HEK293 (cell line): ENCODE measurements at regions not wholly inside any gene's neighbourhood (a gene's known extent, or its start where the extent isn't known, plus 50 kb on each side); places are given as distances from the start of the nearest gene placed in this dataset.

ENCODE experiments used
- CTCF ChIP-seq: fragments of 450-650 bp; formaldehyde crosslinking; IDR thresholded peaks from 2 replicates; pipeline ENCODE4 v1.5.1; 2016; ENCODE audit warnings: missing biosample characterization, missing genetic modification characterization
- ZNF211 ChIP-seq: fragments of 450-650 bp; formaldehyde crosslinking; IDR thresholded peaks from 2 replicates; pipeline ENCODE4 v1.5.1; 2016; ENCODE audit warnings: low read depth, missing biosample characterization, missing genetic modification characterization
- ZNF571 ChIP-seq: fragments of 450-650 bp; formaldehyde crosslinking; IDR thresholded peaks from 2 replicates; pipeline ENCODE4 v1.5.0; 2017; ENCODE audit warnings: missing biosample characterization, missing genetic modification characterization

GRCh38 chr9:78958892-78959291 is 612.9 kb upstream of the TLE4 start:
- TF ChIP-seq CTCF (tag by site-specific recombination) (no peak), ZNF211 (tag by site-specific recombination) (no peak), ZNF571 (tag by site-specific recombination) (no peak)
